Liver (tissue), 8 donors: ENCODE measurements at regions not wholly inside any gene's neighbourhood (a gene's known extent, or its start where the extent isn't known, plus 50 kb on each side); places are given as distances from the start of the nearest gene placed in this dataset.

Source experiments
- DNase-seq: peaks from one replicate; pipeline ENCODE4 v3.0.0-alpha.2; 2017; ENCODE audit warnings: low spot score
- H3K27ac ChIP-seq, 2 donors: one replicate each; pipeline ENCODE4 v1.7.0; 2013; ENCODE audit warnings: inconsistent platforms in 2 of 2, low read length in 2 of 2, control low read depth in 1 of 2, low read depth in 1 of 2, mild to moderate bottlenecking in 1 of 2
- H3K27me3 ChIP-seq, 4 donors: one replicate each; pipeline versions ENCODE4 v1.6.1 to v1.7.0; 2013; ENCODE audit warnings: low read length in 3 of 4, inconsistent platforms in 1 of 4, mild to moderate bottlenecking in 1 of 4, moderate library complexity in 1 of 4; ENCODE audit not compliant: control insufficient read depth in 4 of 4, insufficient read depth in 4 of 4
- H3K36me3 ChIP-seq, 4 donors: one replicate each; pipeline versions ENCODE4 v1.6.1 to v1.7.0; 2013; ENCODE audit warnings: low read length in 3 of 4, mild to moderate bottlenecking in 3 of 4, low read depth in 1 of 4, moderate library complexity in 1 of 4; ENCODE audit not compliant: control insufficient read depth in 4 of 4, insufficient read depth in 3 of 4
- H3K4me1 ChIP-seq, 4 donors: one replicate each; pipeline versions ENCODE4 v1.6.1 to v1.7.0; 2013; ENCODE audit warnings: low read length in 3 of 4, mild to moderate bottlenecking in 3 of 4, moderate library complexity in 1 of 4; ENCODE audit not compliant: control insufficient read depth in 4 of 4, insufficient read depth in 4 of 4
- H3K4me3 ChIP-seq, 3 donors: one replicate each; pipeline versions ENCODE4 v1.6.1 to v1.7.0; 2013; ENCODE audit warnings: low read length in 3 of 3, control low read depth in 1 of 3, low read depth in 1 of 3, mild to moderate bottlenecking in 1 of 3
- H3K9ac ChIP-seq, 2 donors: one replicate each; pipeline ENCODE4 v1.7.0; 2013; ENCODE audit warnings: low read length in 2 of 2, mild to moderate bottlenecking in 2 of 2, moderate library complexity in 2 of 2, control low read depth in 1 of 2, low read depth in 1 of 2
- H3K9me3 ChIP-seq, 4 donors: one replicate each; pipeline versions ENCODE4 v1.6.1 to v1.7.0; 2013; ENCODE audit warnings: low read length in 3 of 4; ENCODE audit not compliant: control insufficient read depth in 4 of 4
- EGR1 ChIP-seq, 2 donors: IDR thresholded peaks; 2 replicates each; pipeline ENCODE4 v1.6.1; 2016 to 2018; ENCODE audit warnings: antibody characterized with exemption in 2 of 2, low read depth in 2 of 2
- FOXA1 ChIP-seq: IDR thresholded peaks from 2 replicates; pipeline ENCODE4 v1.6.1; 2016; ENCODE audit warnings: antibody characterized with exemption
- FOXA2 ChIP-seq: IDR thresholded peaks from 2 replicates; pipeline ENCODE4 v1.6.1; 2016; ENCODE audit warnings: antibody characterized with exemption
- GABPA ChIP-seq, 2 donors: IDR thresholded peaks in 1 of 2; conservative IDR thresholded peaks in 1 of 2; 2 replicates each; pipeline ENCODE4 v1.6.1; 2016; ENCODE audit warnings: antibody characterized with exemption in 2 of 2, mild to moderate bottlenecking in 1 of 2, moderate library complexity in 1 of 2
- HNF4A ChIP-seq, 2 donors: conservative IDR thresholded peaks; 2 replicates each; pipeline ENCODE4 v1.6.1; 2016; ENCODE audit warnings: antibody characterized with exemption in 2 of 2, mild to moderate bottlenecking in 2 of 2
- HNF4G ChIP-seq: IDR thresholded peaks from 2 replicates; pipeline ENCODE4 v1.6.1; 2016; ENCODE audit warnings: antibody characterized with exemption
- JUND ChIP-seq, 2 donors: IDR thresholded peaks; 2 replicates each; pipeline ENCODE4 v1.6.1; 2016; ENCODE audit warnings: antibody characterized with exemption in 2 of 2
- NR2F2 ChIP-seq: IDR thresholded peaks from 2 replicates; pipeline ENCODE4 v1.6.1; 2016; ENCODE audit warnings: antibody characterized with exemption
- RAD21 ChIP-seq, 2 donors: IDR thresholded peaks; 2 replicates each; pipeline ENCODE4 v1.6.1; 2016; ENCODE audit warnings: antibody characterized with exemption in 2 of 2, mild to moderate bottlenecking in 2 of 2
- RXRA ChIP-seq, 2 donors: IDR thresholded peaks; 2 replicates each; pipeline ENCODE4 v1.6.1; 2017 to 2018; ENCODE audit warnings: antibody characterized with exemption in 2 of 2, mild to moderate bottlenecking in 1 of 2
- SP1 ChIP-seq: IDR thresholded peaks from 2 replicates; pipeline ENCODE4 v1.6.1; 2018; ENCODE audit warnings: antibody characterized with exemption, mild to moderate bottlenecking
- TAF1 ChIP-seq: conservative IDR thresholded peaks from 2 replicates; pipeline ENCODE4 v1.6.1; 2016; ENCODE audit warnings: antibody characterized with exemption, mild to moderate bottlenecking
- YY1 ChIP-seq: IDR thresholded peaks from 2 replicates; pipeline ENCODE4 v1.6.1; 2016; ENCODE audit warnings: antibody characterized with exemption, mild to moderate bottlenecking
- WGBS: extraction: QIAGEN DNeasy Blood & Tissue Kit; methylation state at CpG from one replicate; pipeline ENCODE4 v1.1.7; 2013; 5-methylcytosine and 5-hydroxymethylcytosine counted together
- TF ChIP-seq, protein P1 (sequence below): IDR thresholded peaks from 2 replicates; pipeline ENCODE4 v1.6.1; 2016; ENCODE audit warnings: antibody characterized with exemption
- TF ChIP-seq, protein P2 (sequence below): IDR thresholded peaks from 2 replicates; pipeline ENCODE4 v1.6.1; 2016; ENCODE audit warnings: antibody characterized with exemption
- TF ChIP-seq, protein P3 (sequence below): IDR thresholded peaks from 2 replicates; pipeline ENCODE4 v1.6.1; 2016; ENCODE audit warnings: antibody characterized with exemption, mild to moderate bottlenecking
- TF ChIP-seq, protein P4 (sequence below): IDR thresholded peaks from 2 replicates; pipeline ENCODE4 v1.6.1; 2016; ENCODE audit warnings: antibody characterized with exemption
- TF ChIP-seq, protein P5 (sequence below): fragments of 150-350 bp; IDR thresholded peaks from 2 replicates; pipeline ENCODE4 v1.5.1; 2017; ENCODE audit warnings: improper control_type of control experiment, low read depth, low read length; ENCODE audit not compliant: missing input control
- donor health status: healthy.
- donor health status: healthy.
- donor health status: healthy.
- donor health status: healthy.
- donor health status: healthy.

DNA sequence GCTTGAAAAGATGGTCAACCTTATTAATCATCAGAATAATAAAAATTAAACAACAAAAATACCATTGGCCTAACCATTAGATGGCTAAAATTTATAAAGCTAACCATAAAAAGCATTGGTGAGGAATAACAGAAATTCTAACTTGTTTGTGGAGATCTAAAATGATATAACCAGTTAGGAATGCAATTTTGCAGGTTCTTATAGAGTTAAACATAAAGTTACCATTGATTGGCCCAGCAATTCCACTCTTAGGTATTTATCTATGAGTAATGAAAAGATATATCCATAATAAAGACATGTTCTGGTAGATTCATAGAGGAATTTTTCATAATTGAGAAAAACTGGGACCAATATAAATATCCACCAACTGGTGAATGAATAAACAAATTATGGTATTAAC is 1098.6 kb downstream of the FSCB start (continued):
- TF ChIP-seq EGR1 (IDR thresholded peaks at IDR 0.05; ENCODE audit: low read depth in 2 of 2) (no peak), SP1 (no peak), RAD21 (IDR thresholded peaks at IDR 0.05) (no peak), RXRA (IDR thresholded peaks at IDR 0.05) (no peak), YY1 (no peak), NR2F2 (no peak)
- TF ChIP-seq, protein P1, sequence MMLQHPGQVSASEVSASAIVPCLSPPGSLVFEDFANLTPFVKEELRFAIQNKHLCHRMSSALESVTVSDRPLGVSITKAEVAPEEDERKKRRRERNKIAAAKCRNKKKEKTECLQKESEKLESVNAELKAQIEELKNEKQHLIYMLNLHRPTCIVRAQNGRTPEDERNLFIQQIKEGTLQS = no peak
- TF ChIP-seq, protein P2, sequence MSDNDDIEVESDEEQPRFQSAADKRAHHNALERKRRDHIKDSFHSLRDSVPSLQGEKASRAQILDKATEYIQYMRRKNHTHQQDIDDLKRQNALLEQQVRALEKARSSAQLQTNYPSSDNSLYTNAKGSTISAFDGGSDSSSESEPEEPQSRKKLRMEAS = no peak
- TF ChIP-seq, protein P3, sequence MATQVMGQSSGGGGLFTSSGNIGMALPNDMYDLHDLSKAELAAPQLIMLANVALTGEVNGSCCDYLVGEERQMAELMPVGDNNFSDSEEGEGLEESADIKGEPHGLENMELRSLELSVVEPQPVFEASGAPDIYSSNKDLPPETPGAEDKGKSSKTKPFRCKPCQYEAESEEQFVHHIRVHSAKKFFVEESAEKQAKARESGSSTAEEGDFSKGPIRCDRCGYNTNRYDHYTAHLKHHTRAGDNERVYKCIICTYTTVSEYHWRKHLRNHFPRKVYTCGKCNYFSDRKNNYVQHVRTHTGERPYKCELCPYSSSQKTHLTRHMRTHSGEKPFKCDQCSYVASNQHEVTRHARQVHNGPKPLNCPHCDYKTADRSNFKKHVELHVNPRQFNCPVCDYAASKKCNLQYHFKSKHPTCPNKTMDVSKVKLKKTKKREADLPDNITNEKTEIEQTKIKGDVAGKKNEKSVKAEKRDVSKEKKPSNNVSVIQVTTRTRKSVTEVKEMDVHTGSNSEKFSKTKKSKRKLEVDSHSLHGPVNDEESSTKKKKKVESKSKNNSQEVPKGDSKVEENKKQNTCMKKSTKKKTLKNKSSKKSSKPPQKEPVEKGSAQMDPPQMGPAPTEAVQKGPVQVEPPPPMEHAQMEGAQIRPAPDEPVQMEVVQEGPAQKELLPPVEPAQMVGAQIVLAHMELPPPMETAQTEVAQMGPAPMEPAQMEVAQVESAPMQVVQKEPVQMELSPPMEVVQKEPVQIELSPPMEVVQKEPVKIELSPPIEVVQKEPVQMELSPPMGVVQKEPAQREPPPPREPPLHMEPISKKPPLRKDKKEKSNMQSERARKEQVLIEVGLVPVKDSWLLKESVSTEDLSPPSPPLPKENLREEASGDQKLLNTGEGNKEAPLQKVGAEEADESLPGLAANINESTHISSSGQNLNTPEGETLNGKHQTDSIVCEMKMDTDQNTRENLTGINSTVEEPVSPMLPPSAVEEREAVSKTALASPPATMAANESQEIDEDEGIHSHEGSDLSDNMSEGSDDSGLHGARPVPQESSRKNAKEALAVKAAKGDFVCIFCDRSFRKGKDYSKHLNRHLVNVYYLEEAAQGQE = no peak

DNA sequence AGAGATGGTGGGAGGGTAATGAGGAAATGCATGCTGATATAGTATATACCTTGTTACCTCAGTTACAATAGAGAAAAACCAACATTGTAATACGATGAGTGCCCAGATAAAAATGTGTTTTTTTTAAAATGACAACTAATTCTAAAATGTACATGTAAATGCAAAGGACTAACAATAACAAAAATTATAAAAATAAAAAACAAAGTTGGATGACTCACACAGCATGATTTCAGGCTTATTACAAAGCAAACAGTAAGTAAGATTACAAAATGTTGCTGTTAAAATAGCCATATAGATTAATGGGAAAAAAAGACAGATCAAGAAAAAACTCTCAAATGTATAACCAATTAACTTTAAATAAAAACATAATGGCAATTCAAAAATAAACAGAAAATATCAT is 1099.4 kb downstream of the FSCB start:
- no peaks in the 10 kb centered on the region for H3K27me3 ChIP-seq
- H3K4me1 ChIP-seq = no peaks in the 10 kb centered on the region
- no peak overlapping the region for H3K27ac ChIP-seq
- no peak overlapping the region for H3K4me3 ChIP-seq
- H3K9ac ChIP-seq = no peak overlapping the region
- no peak for DNase-seq
- H3K36me3 ChIP-seq = no peaks in the 10 kb centered on the region
- WGBS = 65% methylated on average over 1 of the region's 1 CpG
- TF ChIP-seq, protein P1 = no peak
- no peak for TF ChIP-seq YY1
- no peaks in the 10 kb centered on the region for H3K9me3 ChIP-seq

DNA sequence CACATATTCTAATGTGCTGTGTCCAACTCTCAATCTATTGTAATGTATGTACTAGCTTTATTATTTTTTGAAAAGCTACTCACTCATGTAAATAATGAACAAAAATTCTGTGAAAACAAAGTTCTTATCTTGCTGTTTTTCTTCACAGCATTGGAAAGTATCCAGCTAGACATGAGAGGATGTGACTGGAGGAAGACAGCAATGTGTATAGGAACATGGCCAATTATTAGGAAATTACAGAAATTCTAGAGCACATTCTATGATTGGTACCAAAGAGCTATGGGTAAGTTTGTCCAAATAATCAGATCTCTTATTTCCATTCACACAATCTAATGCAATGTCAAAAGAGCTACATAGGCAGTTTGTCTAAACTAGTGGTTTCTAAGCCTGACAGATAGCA is 1100.2 kb downstream of the FSCB start:
- no peak overlapping the region for H3K9ac ChIP-seq
- H3K27ac ChIP-seq = no peak overlapping the region
- no peaks in the 10 kb centered on the region for H3K4me1 ChIP-seq
- H3K9me3 ChIP-seq = no peaks in the 10 kb centered on the region
- no peaks in the 10 kb centered on the region for H3K27me3 ChIP-seq
- DNase-seq = no peak
- H3K36me3 ChIP-seq = no peaks in the 10 kb centered on the region
- TF ChIP-seq, protein P4, sequence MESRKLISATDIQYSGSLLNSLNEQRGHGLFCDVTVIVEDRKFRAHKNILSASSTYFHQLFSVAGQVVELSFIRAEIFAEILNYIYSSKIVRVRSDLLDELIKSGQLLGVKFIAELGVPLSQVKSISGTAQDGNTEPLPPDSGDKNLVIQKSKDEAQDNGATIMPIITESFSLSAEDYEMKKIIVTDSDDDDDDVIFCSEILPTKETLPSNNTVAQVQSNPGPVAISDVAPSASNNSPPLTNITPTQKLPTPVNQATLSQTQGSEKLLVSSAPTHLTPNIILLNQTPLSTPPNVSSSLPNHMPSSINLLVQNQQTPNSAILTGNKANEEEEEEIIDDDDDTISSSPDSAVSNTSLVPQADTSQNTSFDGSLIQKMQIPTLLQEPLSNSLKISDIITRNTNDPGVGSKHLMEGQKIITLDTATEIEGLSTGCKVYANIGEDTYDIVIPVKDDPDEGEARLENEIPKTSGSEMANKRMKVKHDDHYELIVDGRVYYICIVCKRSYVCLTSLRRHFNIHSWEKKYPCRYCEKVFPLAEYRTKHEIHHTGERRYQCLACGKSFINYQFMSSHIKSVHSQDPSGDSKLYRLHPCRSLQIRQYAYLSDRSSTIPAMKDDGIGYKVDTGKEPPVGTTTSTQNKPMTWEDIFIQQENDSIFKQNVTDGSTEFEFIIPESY = no peak
- no peak for TF ChIP-seq FOXA1
- no peak for TF ChIP-seq GABPA (IDR thresholded peaks at IDR 0.05 in 1 of 2, conservative IDR thresholded peaks at IDR 0.05 in 1 of 2)
- TF ChIP-seq TAF1 = no peak
- no peak for TF ChIP-seq YY1
- TF ChIP-seq HNF4G = no peak
- TF ChIP-seq, protein P1 = no peak
- no peak for TF ChIP-seq HNF4A (conservative IDR thresholded peaks at IDR 0.05)
- TF ChIP-seq SP1 = no peak
- TF ChIP-seq FOXA2 = no peak
- TF ChIP-seq, protein P3 = no peak
- TF ChIP-seq, protein P2 = no peak
- TF ChIP-seq RXRA (IDR thresholded peaks at IDR 0.05) = no peak
- TF ChIP-seq, protein P5, sequence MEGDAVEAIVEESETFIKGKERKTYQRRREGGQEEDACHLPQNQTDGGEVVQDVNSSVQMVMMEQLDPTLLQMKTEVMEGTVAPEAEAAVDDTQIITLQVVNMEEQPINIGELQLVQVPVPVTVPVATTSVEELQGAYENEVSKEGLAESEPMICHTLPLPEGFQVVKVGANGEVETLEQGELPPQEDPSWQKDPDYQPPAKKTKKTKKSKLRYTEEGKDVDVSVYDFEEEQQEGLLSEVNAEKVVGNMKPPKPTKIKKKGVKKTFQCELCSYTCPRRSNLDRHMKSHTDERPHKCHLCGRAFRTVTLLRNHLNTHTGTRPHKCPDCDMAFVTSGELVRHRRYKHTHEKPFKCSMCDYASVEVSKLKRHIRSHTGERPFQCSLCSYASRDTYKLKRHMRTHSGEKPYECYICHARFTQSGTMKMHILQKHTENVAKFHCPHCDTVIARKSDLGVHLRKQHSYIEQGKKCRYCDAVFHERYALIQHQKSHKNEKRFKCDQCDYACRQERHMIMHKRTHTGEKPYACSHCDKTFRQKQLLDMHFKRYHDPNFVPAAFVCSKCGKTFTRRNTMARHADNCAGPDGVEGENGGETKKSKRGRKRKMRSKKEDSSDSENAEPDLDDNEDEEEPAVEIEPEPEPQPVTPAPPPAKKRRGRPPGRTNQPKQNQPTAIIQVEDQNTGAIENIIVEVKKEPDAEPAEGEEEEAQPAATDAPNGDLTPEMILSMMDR = no peak
- no peak for TF ChIP-seq RAD21 (IDR thresholded peaks at IDR 0.05)
- TF ChIP-seq JUND (IDR thresholded peaks at IDR 0.05) = no peak
- H3K4me3 ChIP-seq = no peak overlapping the region
